HG03095 (cell line): ENCODE measurements at regions not wholly inside any gene's neighbourhood (a gene's known extent, or its start where the extent isn't known, plus 50 kb on each side); places are given as distances from the start of the nearest gene placed in this dataset.

Experiments
- ATAC-seq: cut with Tn5 transposase; IDR thresholded peaks from one replicate; pipeline ENCODE4 v1.9.1; 2021; ENCODE audit warnings: moderate library complexity; ENCODE audit not compliant: unreplicated experiment

DNA sequence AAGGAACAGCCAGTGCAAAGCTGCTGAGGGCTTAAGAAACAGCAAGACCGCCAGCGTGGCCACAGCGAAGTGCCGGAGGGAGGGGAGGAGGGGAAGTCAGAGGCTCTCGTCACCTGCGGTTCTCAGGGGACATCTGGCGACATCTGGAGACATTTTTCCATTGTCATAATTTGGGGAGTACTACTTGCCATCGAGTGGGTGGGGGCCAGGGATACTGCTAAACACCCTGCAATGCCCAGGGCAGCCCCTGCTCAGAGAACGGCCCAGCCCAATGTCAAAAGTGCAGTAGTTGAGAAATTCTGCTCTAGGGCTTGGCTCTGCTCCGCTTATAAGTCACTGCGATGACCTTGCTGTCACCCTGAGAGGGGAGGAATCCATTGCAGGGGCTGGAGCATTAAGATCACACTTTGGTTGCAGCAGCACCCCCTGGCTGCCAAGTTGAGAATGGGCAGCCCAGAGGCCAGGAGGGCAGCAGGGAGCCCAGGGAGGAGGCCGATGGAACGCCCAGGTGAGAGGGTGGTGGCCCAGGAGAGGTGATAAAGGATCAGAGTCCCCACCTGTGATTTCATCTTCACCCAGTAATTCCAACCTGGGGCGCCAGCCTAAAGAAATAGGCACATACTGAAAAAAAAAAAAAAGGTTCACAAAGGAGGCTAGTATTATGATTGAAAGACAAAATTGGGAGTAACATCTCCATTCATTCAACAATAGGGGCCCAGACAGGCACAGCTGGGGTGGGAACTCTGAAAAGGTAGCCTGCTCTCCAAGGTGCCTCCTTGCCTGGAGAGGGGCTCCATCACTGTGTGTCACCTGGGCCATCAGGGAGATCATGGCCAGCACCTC lies 218.2 kb downstream of the BMP7 start:
- ATAC-seq = no peak

DNA sequence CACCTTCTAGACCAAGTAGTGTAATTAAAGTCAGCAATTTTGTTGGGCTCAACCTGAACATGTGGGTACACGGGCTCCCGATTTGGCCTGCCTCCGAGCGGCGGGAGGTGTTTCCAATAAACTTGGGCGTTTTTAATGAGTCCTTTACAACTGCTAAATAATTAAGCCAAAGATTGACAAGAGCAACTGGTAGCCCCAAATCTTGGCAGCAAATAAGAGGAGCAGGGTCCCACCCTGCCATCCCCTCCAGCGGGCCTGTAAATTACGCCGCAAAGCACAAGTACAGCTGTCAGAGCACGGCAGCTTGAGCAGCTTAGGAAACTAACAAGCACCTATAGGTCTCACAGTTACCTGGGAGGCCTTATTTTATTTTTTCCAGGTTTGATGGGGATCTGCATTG lies 217.1 kb downstream of the BMP7 start:
- ATAC-seq = no peak

DNA sequence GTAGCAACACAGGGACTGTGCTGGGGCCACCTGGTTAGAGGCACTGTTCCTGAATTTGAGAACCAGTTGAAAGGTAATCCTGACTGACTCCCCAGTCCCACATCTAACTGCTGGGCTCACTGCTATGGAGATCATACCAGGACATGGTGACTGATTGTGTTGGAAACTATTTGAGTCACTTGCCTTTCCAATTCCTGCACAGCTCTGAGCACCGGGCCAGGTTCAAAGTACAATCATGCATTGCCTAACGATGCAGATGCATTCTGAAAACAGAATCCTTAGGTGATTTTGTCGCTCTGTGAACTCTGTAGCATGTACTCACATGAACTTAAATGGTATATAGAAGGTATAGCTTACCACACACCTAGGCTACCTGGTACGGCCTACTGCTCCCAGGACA lies 215.3 kb downstream of the BMP7 start:
- no peak for ATAC-seq

DNA sequence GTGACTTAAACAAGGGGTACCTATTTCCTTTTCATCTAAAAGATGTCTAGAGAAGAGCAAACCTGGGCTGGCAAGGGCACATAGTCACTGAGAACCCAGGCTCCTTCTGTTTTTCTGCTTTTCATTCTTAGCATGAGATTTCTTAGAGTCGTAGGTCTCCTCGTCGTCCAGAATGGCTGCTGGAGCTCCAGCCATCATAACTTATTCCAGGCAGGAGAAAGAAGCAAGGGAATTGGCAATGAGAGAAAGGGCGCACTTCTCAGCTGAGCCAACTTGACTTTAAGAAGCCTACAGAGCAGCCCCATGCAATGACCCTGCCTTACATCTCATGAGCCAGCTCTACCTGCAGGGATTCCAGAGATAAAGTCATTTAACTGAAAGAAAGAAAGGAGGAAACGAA lies 213.4 kb downstream of the BMP7 start:
- no peak for ATAC-seq

DNA sequence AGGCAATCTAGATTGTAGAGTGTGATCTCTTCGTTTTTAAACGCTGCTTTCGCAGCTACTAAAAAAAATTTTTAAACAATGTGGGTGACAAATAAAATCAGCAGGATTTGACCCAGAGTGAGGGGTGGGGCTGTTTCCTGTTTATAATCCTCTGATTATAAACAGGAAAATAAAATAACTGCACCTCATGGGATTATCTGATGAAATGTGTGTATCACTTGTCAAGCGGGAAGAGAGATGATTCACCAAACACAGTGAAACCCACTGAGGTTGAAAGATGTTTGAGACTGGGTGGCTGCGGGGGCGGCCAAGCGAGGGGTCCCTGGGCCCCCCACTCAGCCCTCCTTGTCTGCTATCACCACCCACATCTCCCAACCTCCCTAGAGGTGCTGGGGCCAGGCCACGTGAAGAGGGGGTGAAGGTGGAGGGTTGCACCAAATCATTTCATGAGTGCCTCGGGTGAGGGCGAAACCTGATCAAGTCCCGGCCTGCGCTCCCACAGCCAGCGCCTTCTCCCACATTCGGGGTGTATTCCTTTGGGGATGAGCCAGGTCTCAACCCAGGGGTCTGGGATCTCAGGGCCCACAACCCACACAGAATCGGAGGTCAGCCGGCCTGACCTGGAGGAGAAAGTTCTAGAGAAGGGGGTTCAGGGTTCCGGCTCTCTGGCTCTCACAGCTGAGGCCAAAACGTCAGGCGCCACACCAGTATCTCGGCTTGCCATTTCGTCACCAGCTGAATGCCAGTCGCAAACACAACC lies 212.5 kb downstream of the BMP7 start:
- no peak for ATAC-seq

DNA sequence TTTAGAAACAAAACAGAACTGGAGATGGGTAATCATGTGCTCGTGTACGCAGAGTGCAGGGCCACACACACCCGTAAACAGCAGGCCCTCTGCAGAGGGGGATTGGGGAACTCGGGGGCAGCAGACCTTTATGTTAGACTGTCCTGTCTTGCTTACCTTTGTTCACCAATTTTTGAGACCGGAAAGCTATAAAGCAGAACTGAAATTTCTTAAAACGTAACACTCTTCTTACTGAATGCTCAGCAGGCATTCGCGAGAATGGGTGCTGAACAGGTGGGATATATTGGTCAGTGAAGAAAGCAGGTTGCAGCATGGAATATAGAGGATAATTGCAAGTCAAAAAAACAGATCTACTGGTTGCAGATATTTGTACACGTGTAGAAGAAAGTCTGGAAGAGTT lies 211.1 kb downstream of the BMP7 start:
- no peak for ATAC-seq

DNA sequence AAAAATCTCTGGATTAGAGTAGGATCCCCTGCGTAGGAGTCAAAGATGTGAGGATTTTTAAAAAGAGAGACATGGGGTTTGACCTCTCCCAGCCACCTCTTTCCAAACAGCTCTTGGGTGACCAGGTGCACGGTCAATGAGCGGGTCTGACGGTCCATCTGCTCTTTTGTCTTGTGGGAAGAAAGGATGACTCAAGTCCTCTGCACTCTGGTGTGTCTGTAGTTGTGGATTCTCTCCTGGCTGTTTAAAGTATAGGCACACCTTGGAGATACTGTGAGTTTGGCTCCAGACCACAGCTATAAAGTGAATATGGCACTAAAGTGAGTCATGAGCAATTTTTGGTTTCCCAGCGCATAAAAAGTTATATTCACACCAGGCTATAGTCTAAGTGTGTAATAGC lies 209.8 kb downstream of the BMP7 start:
- ATAC-seq = no peak

DNA sequence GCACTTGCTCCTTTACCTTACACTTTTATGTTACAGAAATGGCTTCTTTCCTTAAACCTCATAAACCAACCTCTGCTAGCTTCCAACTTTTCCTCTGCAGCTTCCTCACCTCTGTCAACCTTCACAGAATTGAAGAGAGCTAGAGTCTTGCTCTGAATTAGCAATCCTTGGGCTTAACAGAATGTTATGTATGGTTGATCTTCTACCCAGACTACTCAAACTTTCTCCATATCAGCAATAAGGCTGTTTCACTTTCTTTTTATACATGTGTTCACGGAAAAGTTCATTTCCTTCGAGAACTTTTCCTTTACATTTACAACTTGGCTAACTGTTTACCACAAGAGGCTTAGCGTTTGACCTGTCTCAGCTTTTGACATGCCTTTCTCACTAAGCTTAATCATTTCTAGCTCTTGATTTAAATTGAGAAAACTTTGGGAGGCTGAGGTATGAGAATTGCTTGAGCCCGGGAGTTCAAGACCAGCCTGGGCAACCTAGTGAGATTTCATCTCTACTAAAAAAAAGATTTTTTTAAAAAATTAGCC lies 207.3 kb downstream of the BMP7 start:
- no peak for ATAC-seq

DNA sequence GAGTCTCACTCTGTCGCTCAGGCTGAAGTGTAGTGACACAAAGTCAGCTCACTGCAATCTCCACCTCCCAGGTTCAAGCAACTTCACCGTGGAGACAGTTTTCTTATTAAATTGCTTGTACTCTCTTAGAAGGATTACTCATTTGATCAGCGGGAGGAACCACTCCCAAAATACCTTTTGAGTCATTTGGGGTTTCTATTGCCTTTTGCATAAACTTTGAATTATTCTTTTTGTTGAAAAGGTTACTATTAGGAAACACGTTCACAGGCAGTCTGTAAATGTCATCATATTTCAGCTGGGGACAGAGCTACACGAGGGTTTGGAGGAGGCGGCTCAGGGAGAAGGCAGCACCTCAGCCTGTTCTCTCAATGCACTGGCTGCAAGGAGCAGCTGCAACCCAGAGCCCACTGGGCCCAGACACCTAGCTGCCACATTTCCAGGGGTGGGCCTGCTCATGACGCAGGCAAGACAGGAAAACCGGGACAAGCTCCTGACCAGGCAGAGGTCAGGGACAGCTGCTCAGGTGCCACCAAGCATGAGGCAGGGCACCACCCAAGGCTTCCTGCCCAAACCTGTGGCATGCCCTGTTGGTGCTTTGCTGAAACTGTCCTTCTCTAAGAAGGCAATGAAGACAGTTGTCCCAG lies 205.9 kb downstream of the BMP7 start:
- ATAC-seq = no peak

DNA sequence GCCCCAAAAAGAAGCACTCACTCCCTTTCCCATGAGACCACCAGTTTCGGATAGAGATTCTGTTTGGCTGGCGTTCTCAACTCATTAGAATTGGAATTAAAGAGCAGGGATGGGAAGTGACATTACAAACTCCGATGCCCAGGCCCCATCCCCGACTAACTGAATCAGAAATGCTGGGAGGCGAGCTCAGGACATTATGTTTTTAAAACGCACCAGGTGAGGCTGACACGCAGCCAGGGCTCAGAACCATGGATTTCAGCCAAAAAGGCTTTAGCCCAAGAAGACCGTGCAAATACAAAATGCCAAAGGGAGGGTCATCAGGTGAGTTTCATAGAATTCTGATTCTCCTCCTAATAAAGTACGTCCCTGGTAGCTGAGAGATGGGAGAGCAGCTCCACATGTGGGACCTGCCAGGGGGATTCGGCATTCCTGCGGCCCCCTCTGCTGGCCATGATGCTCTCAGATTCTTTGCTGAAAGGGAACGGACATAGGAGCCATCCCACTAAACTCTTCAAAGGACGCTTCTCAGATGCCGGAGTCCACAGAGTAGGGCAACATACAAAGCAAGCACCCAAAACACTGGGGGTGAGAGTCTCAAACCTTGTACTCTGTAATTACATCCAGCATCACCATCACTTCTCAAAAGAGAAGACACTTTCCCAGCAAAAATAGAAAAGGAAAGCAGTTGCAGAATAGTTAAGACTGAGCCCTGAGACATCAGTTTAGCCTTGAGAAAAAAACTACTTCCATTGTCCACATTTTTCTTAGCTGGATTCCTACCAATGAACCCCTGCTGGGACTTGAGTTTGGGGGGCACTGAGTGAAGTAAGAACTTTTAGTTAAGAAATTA lies 205.2 kb downstream of the BMP7 start:
- ATAC-seq = no peak

DNA sequence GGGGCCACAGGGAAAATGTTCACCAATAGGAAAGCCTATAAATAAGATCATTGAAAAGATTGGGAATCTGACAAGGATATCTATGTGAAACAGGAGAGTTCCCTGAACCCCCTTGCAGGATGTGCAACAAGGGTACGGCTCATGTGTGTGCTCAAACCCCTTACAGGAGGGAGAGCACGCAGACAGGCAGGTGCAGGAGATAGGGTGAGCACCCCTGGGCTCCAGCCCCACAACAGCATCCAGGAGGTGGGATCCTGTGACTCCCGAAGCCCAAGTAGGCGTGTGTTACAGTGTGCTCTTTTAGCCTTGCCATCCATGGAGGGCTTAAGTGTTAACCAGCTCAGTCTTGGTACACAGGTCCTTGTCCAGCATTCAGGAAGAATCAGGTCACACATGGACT lies 204.2 kb downstream of the BMP7 start:
- ATAC-seq = no peak

DNA sequence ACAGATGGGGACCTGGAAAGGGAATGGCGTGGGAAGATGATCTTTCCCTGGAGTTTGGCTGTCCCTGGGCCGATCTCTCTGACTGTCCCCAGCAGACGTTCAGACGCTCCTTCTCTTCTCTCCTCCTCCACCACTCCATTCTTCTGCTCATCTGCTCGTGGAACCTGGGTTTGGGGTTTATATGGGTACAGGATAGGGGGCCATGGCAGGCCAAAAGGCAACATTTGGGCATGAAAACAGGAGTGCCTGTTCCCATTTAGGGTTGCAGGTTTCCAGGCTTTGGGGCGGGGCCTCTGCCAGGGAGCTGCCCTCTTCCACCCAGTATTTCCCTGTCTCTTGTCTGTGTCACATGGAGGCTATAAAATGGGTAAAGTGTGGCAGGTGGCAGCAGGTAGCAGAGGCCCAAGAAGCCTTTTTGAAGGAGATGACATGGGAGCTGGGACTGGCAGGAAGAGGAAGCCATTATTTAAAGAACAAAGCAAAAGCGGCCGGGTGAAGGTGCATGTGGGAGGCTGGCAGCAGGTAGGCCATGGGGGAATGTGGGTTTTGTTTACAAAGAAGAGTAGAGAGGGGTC lies 203.7 kb downstream of the BMP7 start:
- no peak for ATAC-seq

DNA sequence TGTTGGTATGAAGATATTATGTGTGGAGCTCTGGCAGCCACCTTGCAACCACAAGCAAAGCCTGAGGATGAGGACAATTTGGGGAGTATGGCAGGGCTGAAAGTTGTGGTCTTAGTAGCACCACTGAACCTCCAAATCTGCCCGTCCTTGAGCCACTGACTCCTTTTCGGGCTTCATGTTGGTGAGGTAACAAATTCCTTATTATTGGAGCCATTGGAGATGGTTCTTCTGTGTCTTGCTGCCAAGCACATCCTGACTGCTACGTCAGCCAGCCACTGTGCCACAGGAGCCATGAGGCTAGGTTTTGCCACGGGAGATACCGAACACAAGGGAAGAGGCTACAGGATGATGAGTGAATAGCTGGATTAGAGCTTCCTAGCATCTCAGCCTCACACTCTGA lies 201.6 kb downstream of the BMP7 start:
- ATAC-seq = no peak

DNA sequence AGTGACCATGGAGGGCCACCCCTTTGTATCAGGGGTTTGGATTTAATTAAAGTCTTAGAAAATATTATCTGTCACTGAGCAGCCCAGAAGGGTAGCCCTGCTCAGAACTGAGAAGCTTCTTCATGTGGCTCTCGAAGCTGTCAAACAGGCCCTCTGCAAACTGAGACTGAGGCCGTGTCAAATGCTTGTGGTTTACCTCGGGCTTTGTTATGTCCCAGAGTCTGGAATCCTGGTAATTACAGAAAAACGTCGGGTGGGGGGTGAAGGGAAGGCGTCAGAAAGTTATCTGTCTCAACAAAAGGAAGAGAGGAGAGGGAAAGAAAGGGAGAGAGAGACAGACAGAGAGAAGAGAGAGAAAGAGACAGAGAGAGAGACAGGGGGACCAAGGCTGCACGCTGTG lies 200.8 kb downstream of the BMP7 start:
- no peak for ATAC-seq

DNA sequence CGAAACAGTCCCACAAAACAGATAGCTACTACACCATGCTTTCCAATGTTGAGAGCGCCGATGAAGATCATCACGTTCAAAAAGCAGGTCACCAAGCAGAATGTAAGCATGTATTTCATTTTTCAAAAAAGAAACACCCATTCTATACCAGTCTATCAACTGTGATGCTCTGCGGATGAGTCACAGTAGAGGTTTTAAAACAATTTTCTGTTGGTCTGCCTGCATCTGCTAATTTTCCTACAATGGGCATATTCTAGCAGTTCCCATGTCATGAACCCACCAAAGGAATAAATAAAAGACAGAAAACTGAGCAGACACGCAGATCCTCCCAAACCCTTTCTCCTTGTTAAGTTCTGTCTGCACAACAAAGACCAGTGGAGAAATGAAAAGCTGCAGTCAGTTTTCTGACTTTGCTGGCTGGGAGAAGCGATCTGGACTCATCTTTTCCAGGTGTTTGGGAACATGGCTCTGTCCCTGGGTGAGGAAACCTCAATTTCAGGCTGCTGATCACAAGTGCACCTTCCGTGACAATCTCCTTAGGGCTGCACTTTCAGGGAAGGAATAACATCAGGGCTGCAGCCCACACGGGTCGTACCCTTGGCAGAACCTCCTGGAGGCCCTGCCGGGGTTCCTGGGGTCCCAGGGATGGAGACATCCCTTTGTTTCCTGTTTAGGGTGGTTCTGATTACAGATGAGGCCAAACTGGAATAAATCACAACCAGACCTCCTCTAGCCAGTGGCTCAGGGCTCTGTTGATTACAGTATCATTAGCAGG lies 200.1 kb downstream of the BMP7 start:
- ATAC-seq = no peak

DNA sequence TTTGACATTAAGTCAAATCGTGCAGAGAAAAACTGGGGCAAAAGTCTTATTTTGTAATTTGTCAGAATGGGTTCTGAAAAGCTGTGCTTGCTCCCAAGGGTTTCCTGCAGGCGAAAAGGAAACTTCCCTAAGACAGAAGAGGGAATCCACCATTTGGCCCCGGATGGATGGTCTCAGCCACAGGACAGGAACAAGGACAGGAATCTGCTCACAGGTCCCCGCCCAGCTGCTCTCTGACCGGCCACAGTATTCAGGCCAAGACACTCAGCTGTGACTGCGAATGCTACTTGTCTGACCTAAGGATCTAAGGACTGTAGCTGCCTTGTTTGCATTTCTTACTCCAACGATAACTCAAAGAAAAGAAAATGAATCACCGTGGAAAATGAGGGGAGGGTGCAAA lies 197.0 kb downstream of the BMP7 start:
- ATAC-seq = no peak

DNA sequence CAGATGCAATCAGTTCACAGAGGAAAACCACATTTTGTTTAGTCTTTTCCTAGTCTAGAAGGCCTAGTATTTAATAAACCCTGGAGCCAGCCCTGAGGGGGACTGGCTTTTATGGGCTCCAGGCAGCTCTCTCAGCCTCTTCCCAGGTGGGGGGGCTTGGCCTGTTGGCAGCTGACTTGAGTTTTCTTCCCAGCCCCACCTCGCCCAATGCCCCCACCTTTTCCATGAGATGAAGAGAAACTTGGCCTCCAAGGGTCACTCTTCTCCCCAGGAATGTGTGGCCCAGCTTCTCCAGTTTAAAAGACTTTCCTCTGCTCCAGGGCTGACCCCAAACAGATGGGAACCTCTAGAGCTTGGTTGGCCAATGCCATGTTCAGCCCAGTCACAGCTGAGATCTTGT lies 196.1 kb downstream of the BMP7 start:
- ATAC-seq = no peak

DNA sequence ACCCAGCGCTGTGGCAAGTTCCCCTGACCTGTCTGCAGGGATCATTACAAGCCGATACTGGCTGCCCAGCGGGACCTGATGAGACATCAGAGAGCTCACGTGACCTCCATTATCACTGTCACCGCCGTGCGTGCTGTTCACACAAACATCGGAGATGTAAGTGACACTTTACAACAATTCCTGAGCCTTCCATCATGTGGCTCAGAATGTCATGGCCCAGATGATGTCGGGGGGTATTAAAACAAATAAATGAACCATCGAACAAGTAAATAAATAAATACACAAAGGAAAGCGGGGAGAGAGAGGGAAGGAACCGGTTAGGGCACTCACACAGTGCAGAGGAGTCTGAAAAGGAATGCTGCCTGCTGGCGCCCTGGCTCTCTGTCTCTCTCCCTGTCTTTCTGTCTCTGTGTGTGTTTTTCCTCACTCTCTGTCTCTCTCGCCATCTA lies 195.1 kb downstream of the BMP7 start:
- ATAC-seq = no peak

DNA sequence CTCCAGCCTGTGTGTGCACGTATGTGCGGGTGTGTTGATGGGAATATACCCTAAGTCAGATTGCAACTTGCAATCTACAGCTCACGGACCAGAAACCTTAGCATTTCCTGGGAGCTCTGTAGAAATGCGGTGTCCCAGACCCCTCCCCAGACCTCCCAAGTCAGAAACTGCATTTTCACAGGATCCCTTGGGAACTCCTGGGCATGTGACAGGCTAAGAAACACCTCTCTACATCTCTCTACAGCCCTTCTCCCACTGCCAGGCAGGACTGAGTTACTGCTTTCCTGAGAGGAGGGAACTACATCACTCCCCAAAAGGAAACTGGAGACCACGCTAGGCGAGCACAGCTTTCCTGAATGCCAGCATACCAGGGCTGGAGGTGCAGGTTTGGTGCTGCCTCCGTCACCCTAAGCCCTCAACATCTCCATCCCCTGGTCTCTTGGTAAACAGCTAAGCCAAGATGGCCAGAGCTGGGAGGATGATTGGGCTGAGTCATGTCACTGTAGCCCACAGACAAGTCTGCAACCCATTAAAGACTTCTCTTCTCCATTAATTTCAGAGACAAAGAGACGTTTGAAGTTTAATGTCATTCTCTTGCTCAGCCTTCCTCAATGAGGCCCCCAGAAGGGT lies 194.4 kb downstream of the BMP7 start:
- ATAC-seq = no peak
